C4-2B (cell line): ENCODE measurements at regions not wholly inside any gene's neighbourhood (a gene's known extent, or its start where the extent isn't known, plus 50 kb on each side); places are given as distances from the start of the nearest gene placed in this dataset.
"Not testable (repeated sequence)": the region's sequence is repeated elsewhere in the genome, so short reads cannot be mapped to it uniquely, and the experiment has no call there.

Experiments
- H3K27ac ChIP-seq: fragments of 450-650 bp; 2 replicates; pipeline ENCODE4 v1.5.1; 2017
- CTCF ChIP-seq: fragments of 450-650 bp; conservative IDR thresholded peaks from 2 replicates; pipeline ENCODE4 v1.5.1; 2017; ENCODE audit warnings: mild to moderate bottlenecking
- ZFX ChIP-seq: fragments of 450-650 bp; IDR thresholded peaks from 2 replicates; pipeline ENCODE4 v1.6.1; 2017

- H3K27ac ChIP-seq: no peak overlapping the region
- no peak for TF ChIP-seq ZFX
- no peak for TF ChIP-seq CTCF
These were observed 68.9 kb upstream of the ANTXRL start for GRCh38 chr10:46217752-46218453.

GRCh38 chr10:46218921-46219320 is 67.9 kb upstream of the ANTXRL start:
- H3K27ac ChIP-seq: no peak overlapping the region
- no peak for TF ChIP-seq ZFX
- TF ChIP-seq CTCF: no peak

- H3K27ac ChIP-seq: not testable (repeated sequence)
These were observed 67.3 kb upstream of the ANTXRL start for GRCh38 chr10:46219431-46219990.

- TF ChIP-seq ZFX: no peak
- no peak for TF ChIP-seq CTCF
- H3K27ac ChIP-seq: no peak overlapping the region
These were observed 66.6 kb upstream of the ANTXRL start for GRCh38 chr10:46220187-46220586.

GRCh38 chr10:46220872-46221538 is 65.8 kb upstream of the ANTXRL start:
- H3K27ac ChIP-seq: no peak overlapping the region
- no peak for TF ChIP-seq ZFX
- peak; percentile 12; the same call in 1 of the 2 replicates for TF ChIP-seq CTCF

GRCh38 chr10:46222364-46222935 is 64.3 kb upstream of the ANTXRL start:
- H3K27ac ChIP-seq: no peak overlapping the region
- TF ChIP-seq ZFX (no peak), CTCF (no peak)

- H3K27ac ChIP-seq: no peak overlapping the region
- no peak for TF ChIP-seq ZFX
- peak; percentile 67 for TF ChIP-seq CTCF
These were observed 63.7 kb upstream of the ANTXRL start for GRCh38 chr10:46223064-46223480.
